T-helper 1 cell treated with Interleukin-12 subunit alpha and Interleukin-12 subunit beta and Interleukin-4 antibody, amounts not matched to agents 30 ng/mL and 1 ng/mL, for 36 hours (primary cell): ENCODE measurements at regions not wholly inside any gene's neighbourhood (a gene's known extent, or its start where the extent isn't known, plus 50 kb on each side); places are given as distances from the start of the nearest gene placed in this dataset.

Experiments
- intact Hi-C: fragments of 100-400 bp; cut with micrococcal nuclease; formaldehyde crosslinking; loops from one replicate; pipeline ENCODE4 v1.15.1; 2024

GRCh38 chr16:63568164-63568563 lies 1531.9 kb upstream of the CDH8 start:
- intact Hi-C loops = no loop called here

GRCh38 chr16:63563819-63564505 lies 1527.7 kb upstream of the CDH8 start:
- intact Hi-C loops = no loop called here

- intact Hi-C loops = no loop called here
Observed at GRCh38 chr16:63553980-63554379, 1517.7 kb upstream of the CDH8 start.

- intact Hi-C loops = no loop called here
Observed at GRCh38 chr16:63539276-63539675, 1503.0 kb upstream of the CDH8 start.

GRCh38 chr16:63530974-63531373 lies 1494.7 kb upstream of the CDH8 start:
- intact Hi-C loops = no loop called here

- intact Hi-C loops = no loop called here
Observed at GRCh38 chr16:63530208-63530607, 1494.0 kb upstream of the CDH8 start.

- intact Hi-C loops = no loop called here
Observed at GRCh38 chr16:63527404-63527803, 1491.2 kb upstream of the CDH8 start.

- intact Hi-C loops = no loop called here
Observed at GRCh38 chr16:63516394-63516793, 1480.2 kb upstream of the CDH8 start.

GRCh38 chr16:63512910-63513309 lies 1476.7 kb upstream of the CDH8 start:
- intact Hi-C loops = no loop called here

GRCh38 chr16:63497408-63497807 lies 1461.2 kb upstream of the CDH8 start:
- intact Hi-C loops = no loop called here

- intact Hi-C loops = no loop called here
Observed at GRCh38 chr16:63496282-63496681, 1460.0 kb upstream of the CDH8 start.

GRCh38 chr16:63488955-63489354 lies 1452.7 kb upstream of the CDH8 start:
- intact Hi-C loops = no loop called here

- intact Hi-C loops = no loop called here
Observed at GRCh38 chr16:63481060-63481459, 1444.8 kb upstream of the CDH8 start.

GRCh38 chr16:63473725-63474124 lies 1437.5 kb upstream of the CDH8 start:
- intact Hi-C loops = no loop called here

- intact Hi-C loops = no loop called here
Observed at GRCh38 chr16:63467513-63467912, 1431.3 kb upstream of the CDH8 start.

- intact Hi-C loops = no loop called here
Observed at GRCh38 chr16:63462316-63462715, 1426.1 kb upstream of the CDH8 start.

GRCh38 chr16:63461248-63461841 lies 1425.1 kb upstream of the CDH8 start:
- intact Hi-C loops = no loop called here

GRCh38 chr16:63458846-63459245 lies 1422.6 kb upstream of the CDH8 start:
- intact Hi-C loops = no loop called here

GRCh38 chr16:63457869-63458268 lies 1421.6 kb upstream of the CDH8 start:
- intact Hi-C loops = no loop called here

- intact Hi-C loops = no loop called here
Observed at GRCh38 chr16:63453261-63453660, 1417.0 kb upstream of the CDH8 start.

GRCh38 chr16:63447121-63447520 lies 1410.9 kb upstream of the CDH8 start:
- intact Hi-C loops = no loop called here

- intact Hi-C loops = no loop called here
Observed at GRCh38 chr16:63442246-63442645, 1406.0 kb upstream of the CDH8 start.

- intact Hi-C loops = no loop called here
Observed at GRCh38 chr16:63426275-63426870, 1390.1 kb upstream of the CDH8 start.
